OCI-LY1 (cell line): ENCODE measurements at regions not wholly inside any gene's neighbourhood (a gene's known extent, or its start where the extent isn't known, plus 50 kb on each side); places are given as distances from the start of the nearest gene placed in this dataset.

Experiments
- H2AFZ ChIP-seq: fragments of 200-600 bp; sonication (generic), shearing (Covaris generic); 2 replicates; pipeline ENCODE4 v1.6.0; 2014; ENCODE audit warnings: antibody characterized with exemption, mild to moderate bottlenecking, low read length
- H3F3A ChIP-seq: fragments of 200-600 bp; sonication (generic), shearing (Covaris generic); 2 replicates; pipeline ENCODE4 v1.6.0; 2014; ENCODE audit warnings: mild to moderate bottlenecking, antibody characterized with exemption, low read length, moderate library complexity; ENCODE audit not compliant: insufficient read depth
- H3K27ac ChIP-seq: fragments of 200-600 bp; sonication (generic); 2 replicates; pipeline ENCODE4 v1.5.1; 2014; ENCODE audit warnings: low read length, mixed run types, mild to moderate bottlenecking, low read depth; ENCODE audit not compliant: poor library complexity, severe bottlenecking
- H3K27me3 ChIP-seq: fragments of 200-600 bp; sonication (generic); 2 replicates; pipeline ENCODE4 v1.6.0; 2014; ENCODE audit warnings: antibody characterized with exemption, mild to moderate bottlenecking, low read length, moderate library complexity; ENCODE audit not compliant: insufficient read depth
- H3K36me3 ChIP-seq: fragments of 200-600 bp; sonication (generic); 2 replicates; pipeline ENCODE4 v1.6.1; 2014; ENCODE audit warnings: mild to moderate bottlenecking, antibody characterized with exemption, low read length, moderate library complexity, mixed read lengths; ENCODE audit not compliant: insufficient read depth
- H3K4me1 ChIP-seq: fragments of 200-600 bp; sonication (generic); 2 replicates; pipeline ENCODE4 v1.5.1; 2014; ENCODE audit warnings: mild to moderate bottlenecking, low read length, moderate library complexity; ENCODE audit not compliant: insufficient read depth, severe bottlenecking
- H3K4me2 ChIP-seq: fragments of 200-600 bp; sonication (generic), shearing (Covaris generic); 2 replicates; pipeline ENCODE4 v1.6.1; 2014; ENCODE audit warnings: low read length
- H3K4me3 ChIP-seq: fragments of 200-600 bp; sonication (generic); 2 replicates; pipeline ENCODE4 v1.5.1; 2014; ENCODE audit warnings: low read length, low read depth, mild to moderate bottlenecking, mixed read lengths; ENCODE audit not compliant: poor library complexity, severe bottlenecking
- H3K79me2 ChIP-seq: fragments of 200-600 bp; shearing (Covaris generic); 2 replicates; pipeline ENCODE4 v1.6.1; 2016; ENCODE audit warnings: mixed run types, low read length, mixed read lengths; ENCODE audit not compliant: insufficient read depth
- H3K9ac ChIP-seq: fragments of 200-600 bp; sonication (generic), shearing (Covaris generic); 2 replicates; pipeline ENCODE4 v1.6.1; 2014; ENCODE audit warnings: mild to moderate bottlenecking, low read length, mixed read lengths
- H3K9me2 ChIP-seq: fragments of 200-600 bp; sonication (generic), shearing (Covaris generic); 2 replicates; pipeline ENCODE4 v1.6.1; 2014; ENCODE audit warnings: low read depth, mild to moderate bottlenecking, low read length, mixed read lengths
- H3K9me3 ChIP-seq: fragments of 200-600 bp; shearing (Covaris generic); 2 replicates; pipeline ENCODE4 v1.6.1; 2014; ENCODE audit warnings: low read length, mixed read lengths
- H4K20me1 ChIP-seq: fragments of 200-600 bp; sonication (generic), shearing (Covaris generic); 2 replicates; pipeline ENCODE4 v1.6.0; 2016; ENCODE audit warnings: mild to moderate bottlenecking, low read length; ENCODE audit not compliant: insufficient read depth
- CTCF ChIP-seq: fragments of 200-600 bp; sonication (generic), shearing (Covaris generic); IDR thresholded peaks from 2 replicates; pipeline ENCODE4 v1.5.1; 2017; ENCODE audit warnings: mild to moderate bottlenecking, antibody characterized with exemption, low read length, moderate library complexity, mixed read lengths
- EZH2 ChIP-seq: fragments of 200-600 bp; sonication (generic), shearing (Covaris generic); IDR thresholded peaks from 2 replicates; pipeline ENCODE4 v1.8.0; 2017; ENCODE audit warnings: borderline replicate concordance, mixed run types, mild to moderate bottlenecking, antibody characterized with exemption, low read length, moderate library complexity, mixed read lengths

GRCh38 chr1:219359126-219359525 is 185.4 kb downstream of the LYPLAL1 start:
- no peaks in the 10 kb centered on the region for H3K27me3 ChIP-seq
- no peaks in the 10 kb centered on the region for H3F3A ChIP-seq
- H3K9ac ChIP-seq, result no peak overlapping the region
- no peak overlapping the region for H3K27ac ChIP-seq
- H3K79me2 ChIP-seq, result no peaks in the 10 kb centered on the region
- no peaks in the 10 kb centered on the region for H4K20me1 ChIP-seq
- H3K4me3 ChIP-seq, result no peak overlapping the region
- no peak for TF ChIP-seq EZH2
- no peak for TF ChIP-seq CTCF
- no peak overlapping the region for H2AFZ ChIP-seq
- H3K4me2 ChIP-seq, result no peak overlapping the region
- H3K4me1 ChIP-seq, result no peaks in the 10 kb centered on the region
- no peaks in the 10 kb centered on the region for H3K36me3 ChIP-seq
- H3K9me3 ChIP-seq, result no peaks in the 10 kb centered on the region
- no peaks in the 10 kb centered on the region for H3K9me2 ChIP-seq

- Histone ChIP-seq H3K4me3 (no peak overlapping the region), H3K9ac (no peak overlapping the region), H4K20me1 (no peaks in the 10 kb centered on the region), H3K27me3 (no peaks in the 10 kb centered on the region), H3F3A (no peaks in the 10 kb centered on the region), H3K27ac (no peak overlapping the region), H3K9me2 (no peaks in the 10 kb centered on the region), H2AFZ (no peak overlapping the region), H3K36me3 (no peaks in the 10 kb centered on the region), H3K9me3 (no peaks in the 10 kb centered on the region), H3K79me2 (no peaks in the 10 kb centered on the region), H3K4me1 (no peaks in the 10 kb centered on the region), H3K4me2 (no peak overlapping the region)
- TF ChIP-seq EZH2 (no peak), CTCF (no peak)
These were observed 184.4 kb downstream of the LYPLAL1 start for GRCh38 chr1:219358080-219358479.

GRCh38 chr1:219354962-219355361 is 181.3 kb downstream of the LYPLAL1 start:
- no peaks in the 10 kb centered on the region for H3K36me3 ChIP-seq
- H3K4me3 ChIP-seq, result no peak overlapping the region
- no peaks in the 10 kb centered on the region for H4K20me1 ChIP-seq
- no peak overlapping the region for H3K27ac ChIP-seq
- no peaks in the 10 kb centered on the region for H3F3A ChIP-seq
- no peaks in the 10 kb centered on the region for H3K27me3 ChIP-seq
- no peaks in the 10 kb centered on the region for H3K79me2 ChIP-seq
- no peaks in the 10 kb centered on the region for H3K9me3 ChIP-seq
- H3K4me2 ChIP-seq, result no peak overlapping the region
- no peak for TF ChIP-seq EZH2
- no peak for TF ChIP-seq CTCF
- no peak overlapping the region for H2AFZ ChIP-seq
- no peaks in the 10 kb centered on the region for H3K4me1 ChIP-seq
- no peaks in the 10 kb centered on the region for H3K9me2 ChIP-seq
- no peak overlapping the region for H3K9ac ChIP-seq
